ENCODE measurements at regions not wholly inside any gene's neighbourhood (a gene's known extent, or its start where the extent isn't known, plus 50 kb on each side); places are given as distances from the start of the nearest gene placed in this dataset.

DNA sequence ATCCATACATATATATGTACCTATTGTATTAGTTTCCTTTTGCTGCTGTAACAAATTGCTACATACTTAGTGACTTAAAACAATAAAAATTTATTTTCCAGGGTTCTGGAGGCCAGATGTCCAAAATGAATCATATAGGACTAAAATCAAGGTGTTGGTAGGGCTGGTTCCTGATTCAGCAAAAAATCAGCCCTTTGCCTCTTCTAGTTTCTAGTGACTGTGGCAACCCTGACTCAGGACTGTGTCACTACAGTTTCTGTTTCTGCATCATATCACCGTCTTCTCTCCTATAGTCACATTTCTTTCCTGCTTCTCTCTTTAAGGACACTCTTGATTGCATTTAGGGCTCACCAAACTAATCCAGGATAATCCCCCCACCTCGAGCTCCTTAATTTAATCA is 386.3 kb upstream of the TBX3 start:
- H4K20me1 ChIP-seq (ENCODE audit: low read depth), result no peaks in the 10 kb centered on the region
- TF ChIP-seq EZH2 (IDR thresholded peaks at IDR 0.05) (no peak), EZH2phosphoT487 (IDR thresholded peaks at IDR 0.05) (peak; percentile 42)
- TF ChIP-seq, protein P1, sequence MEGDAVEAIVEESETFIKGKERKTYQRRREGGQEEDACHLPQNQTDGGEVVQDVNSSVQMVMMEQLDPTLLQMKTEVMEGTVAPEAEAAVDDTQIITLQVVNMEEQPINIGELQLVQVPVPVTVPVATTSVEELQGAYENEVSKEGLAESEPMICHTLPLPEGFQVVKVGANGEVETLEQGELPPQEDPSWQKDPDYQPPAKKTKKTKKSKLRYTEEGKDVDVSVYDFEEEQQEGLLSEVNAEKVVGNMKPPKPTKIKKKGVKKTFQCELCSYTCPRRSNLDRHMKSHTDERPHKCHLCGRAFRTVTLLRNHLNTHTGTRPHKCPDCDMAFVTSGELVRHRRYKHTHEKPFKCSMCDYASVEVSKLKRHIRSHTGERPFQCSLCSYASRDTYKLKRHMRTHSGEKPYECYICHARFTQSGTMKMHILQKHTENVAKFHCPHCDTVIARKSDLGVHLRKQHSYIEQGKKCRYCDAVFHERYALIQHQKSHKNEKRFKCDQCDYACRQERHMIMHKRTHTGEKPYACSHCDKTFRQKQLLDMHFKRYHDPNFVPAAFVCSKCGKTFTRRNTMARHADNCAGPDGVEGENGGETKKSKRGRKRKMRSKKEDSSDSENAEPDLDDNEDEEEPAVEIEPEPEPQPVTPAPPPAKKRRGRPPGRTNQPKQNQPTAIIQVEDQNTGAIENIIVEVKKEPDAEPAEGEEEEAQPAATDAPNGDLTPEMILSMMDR (IDR thresholded peaks at IDR 0.05), result no peak
- H3K4me1 ChIP-seq, result peaks cover 9% of the 10 kb centered on the region
- Mint-ChIP-seq H3K27me3 (ENCODE audit: insufficient read depth, low read depth) (peaks cover 8% of the 10 kb centered on the region), H3K4me3 (no peak overlapping the region), H3K27ac (no peak overlapping the region), H3K9me3 (no peaks in the 10 kb centered on the region), H3K4me1 (no peaks in the 10 kb centered on the region), H3K36me3 (no peaks in the 10 kb centered on the region)
- no peak for DNase-seq (ENCODE audit: low spot score)
- H2AFZ ChIP-seq (replicated peaks), result no peak overlapping the region
- no peak overlapping the region for H3K4me3 ChIP-seq
- no peaks in the 10 kb centered on the region for H3K9me3 ChIP-seq (ENCODE audit: low read depth)
- H3K79me2 ChIP-seq (ENCODE audit: low read depth), result no peaks in the 10 kb centered on the region
- no peaks in the 10 kb centered on the region for H3K27me3 ChIP-seq
- no peaks in the 10 kb centered on the region for H3F3A ChIP-seq (ENCODE audit: low read depth)
- no peaks in the 10 kb centered on the region for H3K36me3 ChIP-seq
- no peak overlapping the region for H3K9ac ChIP-seq
- no peak overlapping the region for H3K4me2 ChIP-seq
- no peak overlapping the region for H3K27ac ChIP-seq

GRCh38 chr12:115064296-115064695 is 380.3 kb upstream of the TBX3 start:
- no peaks in the 10 kb centered on the region for H3K27me3 Mint-ChIP-seq (ENCODE audit: insufficient read depth, low read depth)
- H3K36me3 ChIP-seq, result no peaks in the 10 kb centered on the region

GRCh38 chr12:115062741-115063140 is 378.8 kb upstream of the TBX3 start:
- H3K4me2 ChIP-seq, result no peak overlapping the region
- no peak for DNase-seq (ENCODE audit: low spot score)
- no peaks in the 10 kb centered on the region for H3K36me3 ChIP-seq
- no peaks in the 10 kb centered on the region for H4K20me1 ChIP-seq (ENCODE audit: low read depth)
- H3K79me2 ChIP-seq (ENCODE audit: low read depth), result no peaks in the 10 kb centered on the region
- no peak overlapping the region for H2AFZ ChIP-seq (replicated peaks)
- no peaks in the 10 kb centered on the region for H3K4me1 Mint-ChIP-seq
- no peaks in the 10 kb centered on the region for H3K27me3 ChIP-seq
- H3K27ac ChIP-seq, result no peak overlapping the region
- no peak overlapping the region for H3K9ac ChIP-seq
- no peaks in the 10 kb centered on the region for H3K27me3 Mint-ChIP-seq (ENCODE audit: insufficient read depth, low read depth)
- H3K4me3 Mint-ChIP-seq, result no peak overlapping the region
- H3K27ac Mint-ChIP-seq, result no peak overlapping the region
- no peaks in the 10 kb centered on the region for H3K9me3 ChIP-seq (ENCODE audit: low read depth)
- H3K36me3 Mint-ChIP-seq, result no peaks in the 10 kb centered on the region
- H3K9me3 Mint-ChIP-seq, result no peaks in the 10 kb centered on the region
- TF ChIP-seq, protein P1 (IDR thresholded peaks at IDR 0.05), result no peak
- no peak for TF ChIP-seq EZH2phosphoT487 (IDR thresholded peaks at IDR 0.05)
- H3F3A ChIP-seq (ENCODE audit: low read depth), result no peaks in the 10 kb centered on the region
- no peak overlapping the region for H3K4me3 ChIP-seq
- peaks cover 10% of the 10 kb centered on the region for H3K4me1 ChIP-seq

More at GRCh38 chr12:115064296-115064695, 380.3 kb upstream of the TBX3 start:
- no peaks in the 10 kb centered on the region for H3K9me3 Mint-ChIP-seq
- no peak overlapping the region for H3K27ac Mint-ChIP-seq
- Histone ChIP-seq H3K9me3 (ENCODE audit: low read depth) (no peaks in the 10 kb centered on the region), H3K27ac (no peak overlapping the region), H3K4me2 (no peak overlapping the region), H3F3A (ENCODE audit: low read depth) (no peaks in the 10 kb centered on the region), H4K20me1 (ENCODE audit: low read depth) (no peaks in the 10 kb centered on the region), H3K9ac (no peak overlapping the region), H3K27me3 (no peaks in the 10 kb centered on the region), H2AFZ (replicated peaks) (no peak overlapping the region), H3K4me3 (no peak overlapping the region), H3K4me1 (no peaks in the 10 kb centered on the region), H3K79me2 (ENCODE audit: low read depth) (no peaks in the 10 kb centered on the region)
- no peak overlapping the region for H3K4me3 Mint-ChIP-seq
- TF ChIP-seq EZH2 (IDR thresholded peaks at IDR 0.05), result no peak
- H3K4me1 Mint-ChIP-seq, result no peaks in the 10 kb centered on the region
- DNase-seq (ENCODE audit: low spot score), result no peak
- H3K36me3 Mint-ChIP-seq, result no peaks in the 10 kb centered on the region

DNA sequence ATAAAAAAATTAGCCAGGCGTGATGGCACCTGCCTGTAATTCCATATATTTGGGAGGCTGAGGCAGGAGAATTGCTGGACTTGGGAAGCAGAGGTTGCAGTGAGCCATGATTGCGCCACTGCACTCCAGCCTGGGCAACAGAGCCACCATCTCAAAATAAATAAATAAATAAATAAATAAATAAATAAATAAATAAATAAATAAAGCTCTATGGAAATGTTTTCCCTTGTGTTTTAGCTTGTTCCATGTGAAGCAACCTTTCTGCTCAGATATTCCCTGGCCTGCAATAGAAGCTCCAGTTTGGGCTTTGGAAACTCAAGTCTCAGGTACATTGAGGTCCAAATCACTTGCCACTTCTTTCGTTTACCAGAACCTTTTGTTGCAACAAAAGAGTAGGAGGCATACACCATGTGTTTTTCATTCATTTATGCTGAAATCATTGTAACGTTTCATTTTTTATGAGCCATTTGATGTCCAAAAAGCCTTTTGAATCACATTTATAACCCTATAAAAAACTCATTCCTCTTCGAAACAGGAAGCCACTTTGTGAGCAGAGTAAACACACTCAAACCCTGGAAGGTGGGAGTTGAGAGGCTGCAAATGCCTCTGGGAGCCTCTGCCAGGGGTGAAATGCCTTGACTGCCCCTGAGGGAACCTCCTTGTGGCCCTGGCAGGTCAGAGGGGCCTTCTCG is 376.6 kb upstream of the TBX3 start:
- TF ChIP-seq, protein P1 (IDR thresholded peaks at IDR 0.05), result no peak
- TF ChIP-seq EZH2 (IDR thresholded peaks at IDR 0.05), result no peak
- H4K20me1 ChIP-seq (ENCODE audit: low read depth), result no peaks in the 10 kb centered on the region
- no peaks in the 10 kb centered on the region for H3F3A ChIP-seq (ENCODE audit: low read depth)
- H3K27me3 Mint-ChIP-seq (ENCODE audit: insufficient read depth, low read depth), result no peaks in the 10 kb centered on the region
- H3K9me3 Mint-ChIP-seq, result no peaks in the 10 kb centered on the region
- no peaks in the 10 kb centered on the region for H3K9me3 ChIP-seq (ENCODE audit: low read depth)
- no peak overlapping the region for H3K9ac ChIP-seq
- H3K4me1 Mint-ChIP-seq, result no peaks in the 10 kb centered on the region
- no peak overlapping the region for H3K27ac Mint-ChIP-seq
- peaks cover 16% of the 10 kb centered on the region for H3K4me1 ChIP-seq
- no peak overlapping the region for H3K4me3 ChIP-seq
- H3K4me2 ChIP-seq, result no peak overlapping the region
- H3K4me3 Mint-ChIP-seq, result no peak overlapping the region
- H3K27me3 ChIP-seq, result no peaks in the 10 kb centered on the region
- no peaks in the 10 kb centered on the region for H3K36me3 ChIP-seq
- DNase-seq (ENCODE audit: low spot score), result no peak
- no peak overlapping the region for H2AFZ ChIP-seq (replicated peaks)
- no peaks in the 10 kb centered on the region for H3K79me2 ChIP-seq (ENCODE audit: low read depth)
- H3K36me3 Mint-ChIP-seq, result no peaks in the 10 kb centered on the region
- H3K27ac ChIP-seq, result no peak overlapping the region
